Sciatic nerve (tissue), 2 donors: ENCODE measurements at regions not wholly inside any gene's neighbourhood (a gene's known extent, or its start where the extent isn't known, plus 50 kb on each side); places are given as distances from the start of the nearest gene placed in this dataset.

Source experiments
- ATAC-seq: fragments of 200-7000 bp; cut with Tn5 transposase; one replicate; pipeline ENCODE4 v1.9.1; 2020; ENCODE audit warnings: mild to moderate bottlenecking, moderate library complexity
- DNase-seq: peaks from one replicate; pipeline ENCODE4 v3.0.0-alpha.2; 2020; ENCODE audit warnings: low spot score
- intact Hi-C: fragments of 100-400 bp; cut with DNase I; formaldehyde crosslinking; loops from one replicate; pipeline ENCODE4 v1.14.2; 2022
- donor health status: DM: no; HTN: no; CAD: no.
- donor health status: DM: no; HTN: no; CAD: no.

GRCh38 chr4:166675411-166675810 lies 558.9 kb downstream of the SPOCK3 start:
- ATAC-seq (peak; percentile 92), DNase-seq (peak; percentile 45)
- intact Hi-C loops: no loop called here

- DNase-seq (no peak), ATAC-seq (no peak)
- intact Hi-C loops: no loop called here
Measured at GRCh38 chr4:166680796-166681195, 553.5 kb downstream of the SPOCK3 start.

- intact Hi-C loops: no loop called here
- ATAC-seq: no peak
Measured at GRCh38 chr4:166682200-166682599, 552.1 kb downstream of the SPOCK3 start.

More at GRCh38 chr4:166682200-166682599, 552.1 kb downstream of the SPOCK3 start:
- no peak for DNase-seq
